Stimulated activated CD4-positive, alpha-beta T cell treated with anti-CD3 and anti-CD28 coated beads, TNF-alpha, amount 100 ng/mL, for 4 hours (primary cell): ENCODE measurements at regions not wholly inside any gene's neighbourhood (a gene's known extent, or its start where the extent isn't known, plus 50 kb on each side); places are given as distances from the start of the nearest gene placed in this dataset.
A peak's percentile ranks its signal among the peaks of the same experiment; 100 is the strongest.
"Not testable (repeated sequence)": the region's sequence is repeated elsewhere in the genome, so short reads cannot be mapped to it uniquely, and the experiment has no call there.

Experiments
- DNase-seq, 3 experiments: peaks; one replicate each; pipeline ENCODE4 v3.0.0-alpha.2; 2020; ENCODE audit warnings: low read depth in 3 of 3

DNA sequence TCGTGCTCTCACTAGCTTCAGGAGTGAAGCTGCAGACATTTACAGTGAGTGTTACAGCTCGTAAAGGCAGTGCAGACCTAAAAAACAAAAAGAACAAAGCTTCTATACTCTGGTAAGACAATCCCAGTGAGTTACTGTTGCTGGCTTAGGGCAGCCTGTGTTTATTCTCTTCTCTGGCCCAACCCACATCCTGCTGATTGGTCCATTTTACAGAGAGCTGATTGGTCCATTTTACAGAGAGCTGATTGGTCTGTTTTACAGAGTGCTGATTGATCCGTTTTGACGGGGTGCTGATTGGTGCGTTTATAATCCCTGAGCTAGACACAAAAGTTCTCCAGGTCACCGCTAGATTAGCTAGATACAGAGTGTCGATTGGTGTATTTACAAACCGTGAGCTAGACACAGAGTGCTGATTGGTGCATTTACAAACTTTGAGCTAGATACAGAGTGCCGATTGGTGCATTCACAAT lies 158.0 kb downstream of the KLRB1 start:
- DNase-seq: not testable (repeated sequence)

DNA sequence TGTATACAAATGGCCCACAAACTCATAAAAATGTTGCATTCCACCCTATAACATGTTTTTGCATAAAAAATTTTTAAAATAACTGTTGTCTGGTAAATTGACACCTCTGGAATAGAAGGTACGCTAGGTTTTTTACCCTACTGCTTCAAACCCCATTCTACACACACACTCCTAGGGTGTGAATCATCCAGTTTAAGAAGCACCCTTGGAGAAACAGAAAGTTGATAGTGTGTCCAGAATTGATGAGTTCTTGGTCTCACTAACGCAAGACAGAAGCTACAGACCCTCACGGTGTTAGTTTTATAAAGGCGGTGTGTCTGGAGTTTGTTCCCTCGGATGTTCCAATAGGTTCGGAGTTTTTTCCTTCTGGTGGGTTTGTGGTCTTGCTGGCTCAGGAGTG lies 158.5 kb downstream of the KLRB1 start:
- DNase-seq: no peak

DNA sequence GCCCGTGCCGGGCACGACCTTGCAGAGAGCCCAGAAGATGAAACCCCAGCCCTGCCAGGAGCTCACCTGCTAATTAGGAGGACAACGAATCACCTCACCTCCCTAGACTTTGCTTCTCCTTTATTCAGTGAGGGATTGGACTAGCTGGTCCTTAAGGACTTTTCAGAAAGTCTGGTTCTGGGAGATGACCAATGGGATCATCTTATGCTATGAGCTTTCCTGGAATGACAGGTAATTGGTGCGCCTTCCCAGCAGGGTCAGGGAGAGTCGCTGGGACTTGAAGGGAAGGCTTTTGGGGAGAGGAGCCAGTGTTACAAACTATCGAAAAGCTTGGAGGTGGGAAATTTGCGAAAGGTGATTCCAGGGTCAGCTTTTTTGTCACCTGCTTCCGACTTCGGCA lies 159.1 kb downstream of the KLRB1 start:
- not testable (repeated sequence) for DNase-seq

DNA sequence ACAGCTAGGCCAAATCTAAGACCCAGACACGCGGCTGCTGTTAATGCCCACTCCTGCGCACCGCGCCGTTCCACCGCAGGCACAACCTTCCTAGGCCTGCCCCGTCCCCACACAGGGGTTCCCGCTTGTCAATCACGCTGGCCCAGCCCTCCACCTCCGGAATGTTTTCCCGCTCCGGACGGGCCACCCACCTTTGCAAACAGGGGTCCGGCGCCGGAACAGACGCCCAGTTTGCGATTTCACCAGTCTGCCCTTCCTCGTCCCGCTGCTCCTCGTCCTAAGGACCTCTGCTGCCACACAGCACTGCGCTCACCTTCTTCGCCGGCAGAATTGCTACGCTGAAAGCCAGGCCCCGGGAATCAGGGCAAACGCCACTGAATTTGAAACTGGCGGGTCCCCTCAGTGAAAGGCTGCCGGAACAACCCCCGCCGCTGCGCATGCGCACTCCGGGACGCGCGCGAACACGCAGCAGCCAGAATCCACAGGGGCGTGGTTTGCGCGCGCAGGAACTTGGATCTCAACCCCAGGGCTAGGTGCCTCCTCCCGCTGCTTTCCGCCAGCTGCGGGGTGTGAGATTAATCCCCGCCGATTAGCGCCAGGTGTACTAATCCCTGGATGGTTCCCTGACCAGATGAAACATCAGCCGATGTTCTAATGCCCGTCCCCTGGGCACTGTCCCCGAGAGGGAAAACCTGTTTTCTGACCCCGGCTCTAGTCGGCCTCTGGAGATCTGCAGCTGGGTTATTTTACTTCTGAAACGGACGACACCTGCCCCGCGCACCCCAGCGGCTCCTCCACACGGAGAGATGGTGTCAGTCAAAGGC lies 159.7 kb downstream of the KLRB1 start:
- DNase-seq: peak; percentile 82 to 87 (median 84)

DNA sequence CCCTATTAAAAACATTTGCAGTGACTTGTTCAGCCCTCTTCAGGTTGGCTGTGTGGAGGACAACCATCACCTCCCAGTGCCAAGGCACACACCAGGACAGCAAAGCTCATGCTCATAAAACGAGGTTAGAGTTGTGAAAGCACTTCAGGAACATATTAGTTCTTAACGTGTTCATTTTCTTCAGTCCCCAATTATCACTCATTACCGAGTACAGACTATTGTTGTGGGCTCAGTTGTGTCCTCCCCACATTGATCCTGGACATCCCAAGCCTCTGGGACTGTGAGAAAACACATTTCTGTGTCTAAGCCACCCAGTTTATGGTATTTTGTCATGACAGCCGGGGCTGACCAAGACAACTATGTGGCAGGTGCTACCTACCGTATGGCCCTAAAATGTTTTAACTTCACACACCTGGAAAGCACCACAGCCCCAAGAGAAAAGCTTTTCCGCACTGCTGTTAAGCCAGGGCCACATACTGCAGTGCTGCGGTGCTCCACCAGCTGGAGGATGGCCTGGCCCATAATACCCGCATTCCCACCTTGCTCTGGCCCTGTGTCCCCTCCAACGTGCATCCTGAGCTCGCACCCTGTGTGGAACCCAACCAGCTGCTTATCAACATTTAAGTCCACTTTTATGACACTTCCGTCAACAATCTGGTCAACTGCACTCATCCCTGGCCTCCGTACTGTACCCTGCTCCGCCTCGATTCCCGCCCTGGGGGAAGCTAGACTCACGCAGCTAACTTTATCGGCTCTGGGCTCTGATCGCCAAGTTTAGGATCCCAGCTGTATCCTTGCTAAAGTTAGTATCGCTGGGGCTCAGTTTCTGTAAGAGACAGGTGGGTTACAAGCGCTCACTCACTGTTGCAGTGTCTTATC lies 160.6 kb downstream of the KLRB1 start:
- not testable (repeated sequence) for DNase-seq

DNA sequence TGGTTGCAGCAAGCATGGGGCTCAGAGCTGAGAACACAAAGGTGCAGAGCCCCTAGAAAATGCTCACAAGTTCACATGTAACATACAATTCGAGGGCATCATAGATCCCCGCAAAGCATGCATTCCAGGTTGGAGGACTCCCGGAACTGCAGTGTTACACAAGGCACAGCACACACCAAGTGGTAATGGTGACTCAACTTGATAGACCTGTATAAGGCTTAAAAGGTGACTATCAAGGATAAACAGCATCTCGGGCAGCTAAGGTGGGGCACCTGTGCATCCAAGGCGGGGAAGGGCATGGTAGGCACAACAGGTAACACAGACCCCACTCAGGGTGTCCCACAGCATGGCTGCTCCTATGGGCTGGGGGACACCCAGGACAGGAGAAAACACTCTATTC lies 167.3 kb downstream of the KLRB1 start:
- DNase-seq: not testable (repeated sequence)

DNA sequence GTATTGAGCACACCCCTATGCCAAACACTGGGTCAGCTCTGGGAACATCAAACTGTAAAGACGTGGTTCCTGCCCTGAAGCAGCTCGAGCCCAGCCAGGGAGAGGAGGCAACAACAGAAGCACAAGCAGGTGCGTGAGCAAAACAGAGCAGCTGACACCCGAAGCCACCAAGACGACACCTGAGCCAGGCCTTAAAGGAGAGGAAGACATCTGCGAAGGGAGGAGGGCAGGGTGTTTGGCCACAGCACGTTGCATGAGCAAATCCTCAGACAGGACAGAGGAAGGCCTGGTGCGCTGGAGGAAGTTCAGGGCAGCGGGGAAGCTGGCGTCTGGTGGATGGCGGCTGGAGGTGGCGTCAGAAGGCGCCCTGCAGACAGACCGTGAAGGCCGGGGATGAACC lies 172.0 kb downstream of the KLRB1 start:
- DNase-seq: not testable (repeated sequence)

DNA sequence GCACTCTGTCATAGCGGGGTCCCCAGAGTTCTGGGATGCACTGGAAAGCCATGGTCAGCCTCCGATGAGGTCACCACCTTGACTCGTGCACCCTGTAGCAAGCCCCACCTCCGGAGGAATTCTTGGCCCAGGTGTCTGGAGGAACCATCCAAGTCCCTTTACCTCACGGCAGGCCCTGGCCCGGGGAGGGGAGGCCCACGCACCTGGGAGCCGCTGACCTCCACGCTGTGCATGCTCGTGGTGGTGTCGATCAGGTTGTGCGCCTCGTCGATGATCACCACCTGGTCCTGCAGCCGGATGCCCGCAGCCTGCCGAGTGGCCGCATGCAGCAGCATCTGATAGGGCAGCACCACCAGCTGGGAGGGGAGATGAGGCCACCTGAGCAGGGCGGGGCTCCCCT lies 177.3 kb downstream of the KLRB1 start:
- DNase-seq: not testable (repeated sequence)

DNA sequence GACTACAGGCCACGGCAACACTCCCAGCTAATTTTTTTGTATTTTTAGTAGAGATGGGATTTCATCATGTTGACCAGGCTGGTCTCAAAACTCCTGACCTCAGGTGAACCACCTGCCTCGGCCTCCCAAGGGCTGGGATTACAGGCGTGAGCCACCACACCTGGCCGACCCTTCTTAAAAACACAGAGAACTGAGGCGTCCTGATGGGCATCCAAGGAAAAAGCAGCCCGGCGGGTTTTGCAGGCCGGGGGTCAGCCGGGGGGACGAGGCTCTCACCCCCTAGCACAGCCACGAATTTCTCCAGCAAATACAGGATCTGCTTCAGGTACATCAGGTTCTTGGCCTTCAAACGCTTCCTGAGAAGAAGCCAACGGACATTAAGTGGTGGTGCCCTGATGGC lies 178.9 kb downstream of the KLRB1 start:
- not testable (repeated sequence) for DNase-seq

DNA sequence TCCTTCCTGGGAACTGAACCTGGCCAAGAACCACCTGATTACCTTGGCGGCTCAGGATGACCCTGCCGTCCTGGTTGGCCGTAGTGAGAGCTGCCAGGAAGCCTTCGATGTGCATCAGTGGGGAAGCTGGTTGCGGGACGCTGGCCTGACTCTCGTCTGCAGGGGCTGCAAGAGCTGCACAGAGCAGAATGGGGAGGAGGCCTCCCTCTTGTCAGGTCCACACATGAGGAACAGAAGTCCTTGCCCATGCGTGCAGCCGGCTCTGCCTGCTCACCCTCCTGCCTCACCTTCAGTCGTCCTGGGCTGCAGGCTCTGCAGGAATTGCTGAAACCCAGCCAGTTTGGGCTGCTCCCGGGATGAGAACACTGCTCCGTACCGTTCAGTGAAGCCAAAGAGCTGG lies 182.3 kb downstream of the KLRB1 start:
- not testable (repeated sequence) for DNase-seq

DNA sequence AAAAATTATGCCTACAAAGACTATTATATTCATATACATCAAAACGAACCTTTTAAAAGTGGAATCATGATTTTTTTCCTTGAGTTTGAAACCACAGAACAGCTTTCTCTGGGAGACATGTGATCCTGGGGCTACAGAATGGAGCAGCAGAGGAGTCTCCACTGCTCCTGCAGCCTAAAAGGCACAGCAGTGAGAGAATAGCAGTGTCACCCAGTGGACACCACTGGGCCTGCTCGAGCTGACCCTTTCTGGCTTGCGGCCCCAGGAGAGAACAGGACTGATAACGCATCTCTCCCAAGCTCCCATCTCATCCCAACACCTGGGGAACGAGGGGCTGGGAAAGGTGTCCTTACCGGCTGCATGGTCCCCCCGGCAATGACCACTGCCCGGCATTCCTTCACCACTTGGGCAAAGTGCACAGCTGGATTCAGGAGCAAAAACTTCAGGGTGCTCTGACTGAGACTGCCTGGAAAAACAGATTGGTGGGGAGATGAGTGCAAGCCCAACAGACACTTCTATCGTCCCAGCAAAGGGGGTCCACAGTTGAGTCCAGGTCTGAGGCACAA lies 183.5 kb downstream of the KLRB1 start:
- not testable (repeated sequence) for DNase-seq

DNA sequence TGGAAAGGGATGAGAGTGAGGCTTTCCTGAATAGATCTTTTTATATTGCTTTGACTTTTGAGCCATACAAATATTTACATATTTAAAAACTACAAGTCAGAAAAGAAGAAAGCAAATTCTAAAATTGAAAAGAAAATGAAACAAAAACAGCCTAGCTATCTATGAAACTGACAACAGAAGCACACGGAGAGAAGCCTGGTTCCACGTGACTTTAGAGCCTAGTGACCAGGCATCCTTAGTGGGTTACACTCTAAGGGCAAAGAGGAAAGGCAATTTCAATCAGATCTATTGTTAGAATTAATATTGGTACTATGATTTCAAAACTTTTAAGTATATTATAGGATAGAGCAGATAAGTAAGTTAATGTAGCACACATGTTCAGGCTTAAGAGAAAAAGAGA lies 185.0 kb downstream of the KLRB1 start:
- DNase-seq: not testable (repeated sequence)

DNA sequence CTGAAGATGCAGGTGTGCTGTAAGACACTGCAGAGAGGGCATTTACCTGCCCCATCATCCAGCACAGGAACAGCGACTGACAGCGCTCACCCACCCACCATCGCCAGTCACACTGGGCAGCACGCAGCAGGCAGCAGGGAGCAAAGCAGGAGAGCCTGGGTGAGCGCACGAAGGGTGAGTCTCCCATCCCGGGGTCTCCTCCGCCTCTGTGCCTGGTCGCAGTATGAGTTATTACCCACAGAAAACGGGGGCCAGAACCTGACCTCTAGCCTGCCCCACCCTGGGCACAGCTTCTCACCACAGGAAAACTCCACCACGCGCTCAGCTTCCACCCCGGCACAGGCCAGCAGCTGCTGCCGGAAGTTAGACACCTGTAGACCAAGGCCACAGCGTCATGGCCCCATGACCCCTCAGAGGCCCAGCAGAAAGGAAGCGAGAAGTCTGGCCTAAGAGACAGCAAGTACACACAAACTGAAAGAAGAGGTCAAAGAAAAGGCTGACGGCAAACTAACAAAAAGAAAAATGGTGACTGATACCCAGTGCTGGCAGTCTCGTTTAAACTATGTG lies 186.1 kb downstream of the KLRB1 start:
- DNase-seq: not testable (repeated sequence)

DNA sequence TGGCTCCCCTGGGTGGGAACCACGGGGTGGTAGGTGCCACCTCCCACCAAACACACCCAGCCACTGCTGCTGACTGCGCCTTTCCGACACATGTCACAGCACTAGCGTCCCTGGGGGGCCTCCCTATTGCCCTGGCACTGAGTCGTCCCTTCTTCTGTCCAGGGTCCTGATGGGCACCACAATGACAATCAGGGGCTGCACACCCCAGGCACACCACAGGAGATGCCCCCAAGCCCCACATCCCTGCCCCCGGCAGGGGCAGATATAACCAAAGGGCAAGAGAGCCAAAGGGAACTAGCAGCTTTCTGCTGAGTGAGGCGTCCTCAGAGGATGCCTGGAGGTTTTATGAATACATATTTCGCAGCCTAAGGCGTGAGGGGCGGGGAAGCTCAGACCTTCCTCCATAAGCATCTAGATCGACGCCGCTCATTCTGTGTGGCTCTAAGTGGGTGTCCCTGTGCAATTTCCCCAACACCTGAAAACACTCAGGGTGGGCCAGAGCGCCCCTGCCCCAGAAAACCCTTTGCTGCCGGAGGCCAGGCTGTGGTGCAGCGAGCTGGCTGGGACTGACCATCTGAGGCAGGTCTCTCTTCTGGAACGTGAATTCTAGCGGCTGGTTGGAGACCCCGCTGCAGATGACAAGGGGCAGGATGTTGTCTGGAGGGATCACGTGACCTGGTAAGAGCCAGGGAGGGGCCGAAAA lies 186.7 kb downstream of the KLRB1 start:
- not testable (repeated sequence) for DNase-seq

DNA sequence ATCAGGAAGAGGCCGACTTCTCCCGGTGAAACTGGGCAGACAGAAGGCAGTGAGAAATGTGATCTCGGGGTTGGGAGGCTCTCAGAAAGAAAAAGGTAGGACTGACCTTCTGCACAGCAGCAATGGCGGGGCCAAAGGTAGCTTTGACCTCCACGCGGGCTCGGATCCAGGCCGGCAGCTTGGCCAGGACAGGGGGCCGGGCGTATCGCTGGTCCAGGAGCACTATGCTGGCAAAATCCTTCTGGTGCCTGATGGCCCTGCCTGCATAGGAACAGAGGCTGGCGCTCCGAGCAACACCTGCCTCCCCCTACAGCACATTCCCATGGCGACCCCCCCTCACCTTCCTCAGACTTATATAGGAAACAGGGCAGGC lies 189.1 kb downstream of the KLRB1 start:
- not testable (repeated sequence) for DNase-seq

DNA sequence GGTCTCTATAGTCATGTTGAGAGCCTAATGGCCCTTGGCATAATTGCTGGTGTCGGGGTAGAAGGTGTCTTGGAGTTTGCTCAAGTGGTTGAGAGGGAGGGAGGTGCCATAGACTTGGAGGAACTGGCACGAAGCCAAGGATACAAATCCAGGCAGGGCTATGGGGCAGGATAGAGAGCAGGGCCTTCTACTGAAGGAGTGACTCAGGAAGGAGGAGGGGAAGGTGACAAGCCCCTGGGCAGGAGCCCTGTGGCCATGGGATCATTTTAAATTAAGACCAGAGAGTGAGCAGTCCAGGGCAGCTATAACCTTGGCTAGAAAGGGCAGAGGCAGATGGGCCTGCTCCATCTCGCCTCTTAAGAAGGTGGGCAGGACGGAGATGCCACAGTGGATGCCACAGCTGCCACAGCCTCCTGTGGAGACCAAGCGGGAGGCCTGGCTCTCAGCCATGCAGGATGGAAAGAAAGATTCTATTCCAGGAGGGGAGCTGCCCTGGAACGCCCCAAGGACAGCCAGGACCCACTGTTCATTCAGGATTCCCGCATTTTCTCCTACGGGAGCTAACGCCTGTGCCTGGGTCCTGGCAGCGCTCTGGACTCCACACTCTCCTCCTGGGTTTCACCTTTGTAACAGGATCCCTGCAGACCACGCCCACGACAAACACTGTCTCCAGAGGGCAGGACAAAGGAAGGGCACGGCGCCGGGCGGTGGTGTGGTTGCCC lies 189.6 kb downstream of the KLRB1 start:
- DNase-seq: not testable (repeated sequence)

DNA sequence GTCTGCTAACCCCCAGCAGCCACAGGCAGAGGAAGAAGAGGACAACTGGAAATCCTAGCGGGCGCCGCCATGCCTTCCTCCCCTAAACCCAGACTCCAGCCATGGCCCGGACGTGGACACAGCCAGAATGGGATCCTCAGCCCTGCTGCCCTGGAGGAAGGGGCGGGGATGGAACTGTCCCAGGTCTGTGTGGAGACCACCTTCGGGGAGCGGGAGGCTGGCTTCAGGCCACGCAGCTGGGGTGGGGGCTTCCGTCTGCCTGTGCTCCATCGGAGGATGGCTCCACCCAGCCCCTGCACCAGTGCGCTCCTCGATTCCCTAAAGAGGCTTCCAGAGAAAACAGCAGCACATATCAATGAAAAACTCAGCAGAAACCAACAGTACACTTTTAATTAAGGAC lies 190.4 kb downstream of the KLRB1 start:
- DNase-seq: not testable (repeated sequence)

DNA sequence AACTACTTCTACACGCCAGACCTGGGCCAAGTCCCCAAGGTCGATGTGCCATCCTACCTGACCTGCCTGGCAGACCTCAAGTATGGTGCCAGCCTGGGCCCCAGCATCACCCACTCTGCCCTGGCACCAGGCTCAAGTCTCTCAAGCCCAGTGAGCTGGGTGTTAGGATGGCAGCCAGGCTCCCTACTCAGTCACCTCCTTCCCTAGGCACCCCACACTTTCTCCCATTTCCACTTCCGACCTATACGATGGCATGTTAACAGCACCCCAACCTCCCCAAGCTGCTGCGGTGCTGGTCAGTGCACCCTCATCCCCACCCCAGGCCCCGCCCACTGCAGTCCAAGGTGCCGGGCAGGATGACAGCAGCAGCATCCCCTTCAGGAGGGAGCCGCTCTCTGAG lies 191.4 kb downstream of the KLRB1 start:
- not testable (repeated sequence) for DNase-seq

DNA sequence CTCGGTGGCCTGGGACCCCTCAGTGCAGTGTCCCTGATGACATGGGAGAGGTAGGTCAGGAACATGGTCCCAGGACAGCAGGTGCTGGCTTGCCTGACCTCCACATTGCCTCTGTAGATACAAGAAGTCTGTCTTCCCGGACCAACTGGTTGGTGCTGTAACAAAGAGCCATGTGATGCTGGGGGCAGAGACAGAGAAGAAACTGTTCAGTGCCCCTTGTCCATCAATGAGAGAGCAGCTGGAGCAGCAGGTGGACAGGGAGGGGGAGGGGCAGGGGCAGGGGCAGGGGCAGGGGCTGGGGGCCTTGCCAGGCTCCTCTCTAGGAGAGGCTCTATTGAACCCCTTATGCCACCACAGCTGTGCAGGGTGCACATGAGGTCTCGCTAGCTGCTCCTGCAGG lies 191.8 kb downstream of the KLRB1 start:
- DNase-seq: not testable (repeated sequence)

DNA sequence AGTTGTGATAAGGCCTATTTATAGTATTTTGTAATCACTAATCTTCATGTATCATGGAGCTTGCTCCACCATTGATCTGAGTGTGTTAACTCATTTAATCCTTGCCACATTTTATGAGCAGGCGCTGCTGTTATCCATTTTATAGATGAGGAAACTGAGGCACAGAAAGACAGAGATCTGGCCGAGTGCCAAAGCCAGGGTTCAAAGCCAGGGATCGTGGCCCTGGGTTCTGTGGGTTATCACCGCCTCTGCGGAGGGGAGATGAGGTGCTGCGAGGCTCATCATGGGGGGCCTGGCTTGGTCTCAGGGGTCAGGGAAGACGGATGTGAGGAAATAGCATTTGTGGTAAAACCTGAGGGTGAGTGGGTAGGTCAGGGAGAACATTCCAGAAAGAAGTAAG lies 193.9 kb downstream of the KLRB1 start:
- DNase-seq: not testable (repeated sequence)

DNA sequence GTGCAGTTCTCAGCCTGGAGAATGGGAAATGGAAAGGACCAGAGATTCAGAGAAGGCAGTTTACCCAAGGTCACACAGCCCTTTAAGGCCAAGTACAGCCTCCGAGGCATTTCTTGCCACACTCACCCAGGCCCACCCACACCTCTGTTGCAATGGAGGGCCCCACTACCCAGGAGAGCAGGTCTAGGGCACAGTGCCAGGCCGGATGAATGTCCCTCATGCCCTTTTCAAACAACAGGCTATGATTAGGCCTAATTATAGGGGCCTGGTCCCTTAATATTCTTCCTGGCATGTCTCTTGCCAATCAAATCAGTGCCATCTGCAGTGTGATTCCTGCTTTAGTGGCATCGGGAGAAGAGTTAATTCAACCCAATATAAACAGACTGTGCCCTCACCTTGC lies 195.3 kb downstream of the KLRB1 start:
- not testable (repeated sequence) for DNase-seq
